ENCODE measurements at regions not wholly inside any gene's neighbourhood (a gene's known extent, or its start where the extent isn't known, plus 50 kb on each side); places are given as distances from the start of the nearest gene placed in this dataset.
A peak's percentile ranks its signal among the peaks of the same experiment; 100 is the strongest.

GRCh38 chr16:85312642-85313525 lies 200.6 kb upstream of the CIBAR2 start:
- TF ChIP-seq ZNF414 (CRISPR knock-in tag; IDR thresholded peaks at IDR 0.05) = no peak
- TF ChIP-seq CTCF (CRISPR knock-in tag; IDR thresholded peaks at IDR 0.05) = peak; percentile 2; the same call in 1 of the 2 replicates
- no peak for TF ChIP-seq BRCA1 (CRISPR knock-in tag; IDR thresholded peaks at IDR 0.05)
- no peak for TF ChIP-seq SMARCC2 (IDR thresholded peaks at IDR 0.05)
- no peak for TF ChIP-seq SALL2 (CRISPR knock-in tag; IDR thresholded peaks at IDR 0.05)
- peak; percentile 49 for TF ChIP-seq GABPA (IDR thresholded peaks at IDR 0.05; ENCODE audit: low read depth, low read length)
- TF ChIP-seq GABPA (CRISPR knock-in tag; IDR thresholded peaks at IDR 0.05; ENCODE audit: low read depth) = peak; percentile 85
- no peak for TF ChIP-seq RAD21 (CRISPR knock-in tag; IDR thresholded peaks at IDR 0.05)
- TF ChIP-seq SMARCE1 (IDR thresholded peaks at IDR 0.05; ENCODE audit: borderline replicate concordance) = no peak
- peak; percentile 79 for TF ChIP-seq PITX1 (CRISPR knock-in tag; IDR thresholded peaks at IDR 0.05)
- TF ChIP-seq MLX (CRISPR knock-in tag; IDR thresholded peaks at IDR 0.05) = no peak
- no peak for TF ChIP-seq ZNF121 (CRISPR knock-in tag; IDR thresholded peaks at IDR 0.05)
